GDM1 (cell line): ENCODE measurements at regions not wholly inside any gene's neighbourhood (a gene's known extent, or its start where the extent isn't known, plus 50 kb on each side); places are given as distances from the start of the nearest gene placed in this dataset.
"Not testable (repeated sequence)": the region's sequence is repeated elsewhere in the genome, so short reads cannot be mapped to it uniquely, and the experiment has no call there.

Experiments
- DNase-seq: peaks from one replicate; lab custom pipeline; 2025; lab: John Stamatoyannopoulos, UW

- DNase-seq, result no peak
These were observed 182.8 kb downstream of the PSMG1 start for GRCh38 chr21:39000496-39000895.

- DNase-seq, result no peak
These were observed 184.1 kb downstream of the PSMG1 start for GRCh38 chr21:38999161-38999560.

- DNase-seq, result not testable (repeated sequence)
These were observed 185.0 kb downstream of the PSMG1 start for GRCh38 chr21:38998281-38998680.

- peak; percentile 78 for DNase-seq
These were observed 185.4 kb downstream of the PSMG1 start for GRCh38 chr21:38997843-38998175.

GRCh38 chr21:38997051-38997842 lies 186.0 kb downstream of the PSMG1 start:
- DNase-seq, result peak; percentile 61

GRCh38 chr21:38996355-38996754 lies 186.9 kb downstream of the PSMG1 start:
- DNase-seq, result no peak

- DNase-seq, result no peak
These were observed 187.5 kb downstream of the PSMG1 start for GRCh38 chr21:38995731-38996130.

GRCh38 chr21:38995071-38995669 lies 188.1 kb downstream of the PSMG1 start:
- no peak for DNase-seq

- no peak for DNase-seq
These were observed 188.3 kb downstream of the ETS2 start for GRCh38 chr21:38994042-38994441.

GRCh38 chr21:38993561-38993960 lies 187.8 kb downstream of the ETS2 start:
- no peak for DNase-seq

GRCh38 chr21:38992737-38993136 lies 187.0 kb downstream of the ETS2 start:
- no peak for DNase-seq

GRCh38 chr21:38990424-38990794 lies 184.7 kb downstream of the ETS2 start:
- no peak for DNase-seq

- DNase-seq, result no peak
These were observed 184.2 kb downstream of the ETS2 start for GRCh38 chr21:38989745-38990423.

GRCh38 chr21:38989379-38989744 lies 183.6 kb downstream of the ETS2 start:
- DNase-seq, result no peak

- DNase-seq, result no peak
These were observed 183.0 kb downstream of the ETS2 start for GRCh38 chr21:38988509-38989378.

GRCh38 chr21:38987633-38988508 lies 182.1 kb downstream of the ETS2 start:
- DNase-seq, result peak; percentile 13

GRCh38 chr21:38986806-38987632 lies 181.3 kb downstream of the ETS2 start:
- DNase-seq, result no peak

- DNase-seq, result no peak
These were observed 180.7 kb downstream of the ETS2 start for GRCh38 chr21:38986406-38986805.

- DNase-seq, result peak; percentile 85
These were observed 180.0 kb downstream of the ETS2 start for GRCh38 chr21:38985568-38986378.
